ENCODE measurements at regions not wholly inside any gene's neighbourhood (a gene's known extent, or its start where the extent isn't known, plus 50 kb on each side); places are given as distances from the start of the nearest gene placed in this dataset.

- CTCF ChIA-PET: no interaction called here
Observed at GRCh38 chr6:77334093-77334492, 129.2 kb downstream of the HTR1B start.

GRCh38 chr6:77332915-77333623 lies 130.2 kb downstream of the HTR1B start:
- no peaks in the 10 kb centered on the region for H3K4me1 ChIP-seq (ENCODE audit: control insufficient read depth, insufficient read depth, low read length)
- H3K4me3 ChIP-seq (ENCODE audit: low read depth in 2 of 2, low read length in 2 of 2): no peak overlapping the region
- CTCF ChIA-PET: no interaction called here
- H3K9me3 ChIP-seq (ENCODE audit: control insufficient read depth, insufficient read depth, low read depth, low read length): 0 out of 2 replicates have a peak, but pooled peaks cover 2% of the 10 kb centered on the region
- no peaks in the 10 kb centered on the region for H3K27me3 ChIP-seq (ENCODE audit: control insufficient read depth, insufficient read depth, low read length)
- ATAC-seq (no peak), DNase-seq (ENCODE audit: low read depth, low spot score) (no peak)
- in situ Hi-C loops (cut with HindIII; ENCODE audit: low pct_unique_long_range_greater_than_20kb, low sequenced_read_pairs) (no loop called here), intact Hi-C loops (cut with micrococcal nuclease; ENCODE audit: unreplicated experiment) (loop anchor here (1.0 kb wide), 1 partner anchor 31 kb away; no protein-coding TSS in a partner anchor)
- BruUV-seq (replicated peaks): no TSS peak
- POLR2A ChIA-PET: no interaction called here
- H3K36me3 ChIP-seq (ENCODE audit: control insufficient read depth, insufficient read depth, low read length): no peaks in the 10 kb centered on the region
- H3K27ac ChIP-seq (ENCODE audit: low read length): no peak overlapping the region
- TF ChIP-seq POLR2AphosphoS5 (IDR thresholded peaks at IDR 0.05; ENCODE audit: low read depth, low read length): no peak
- TF ChIP-seq SIN3A (IDR thresholded peaks at IDR 0.05; ENCODE audit: borderline replicate concordance, insufficient read depth, low read depth, low read length): no peak
- no peak for TF ChIP-seq TCF7L2 (IDR thresholded peaks at IDR 0.05; ENCODE audit: low read depth, low read length)
- no peak for TF ChIP-seq REST (IDR thresholded peaks at IDR 0.05; ENCODE audit: insufficient read depth in 1 of 2, low read depth in 2 of 2, low read length in 1 of 2)
- TF ChIP-seq, protein P1, sequence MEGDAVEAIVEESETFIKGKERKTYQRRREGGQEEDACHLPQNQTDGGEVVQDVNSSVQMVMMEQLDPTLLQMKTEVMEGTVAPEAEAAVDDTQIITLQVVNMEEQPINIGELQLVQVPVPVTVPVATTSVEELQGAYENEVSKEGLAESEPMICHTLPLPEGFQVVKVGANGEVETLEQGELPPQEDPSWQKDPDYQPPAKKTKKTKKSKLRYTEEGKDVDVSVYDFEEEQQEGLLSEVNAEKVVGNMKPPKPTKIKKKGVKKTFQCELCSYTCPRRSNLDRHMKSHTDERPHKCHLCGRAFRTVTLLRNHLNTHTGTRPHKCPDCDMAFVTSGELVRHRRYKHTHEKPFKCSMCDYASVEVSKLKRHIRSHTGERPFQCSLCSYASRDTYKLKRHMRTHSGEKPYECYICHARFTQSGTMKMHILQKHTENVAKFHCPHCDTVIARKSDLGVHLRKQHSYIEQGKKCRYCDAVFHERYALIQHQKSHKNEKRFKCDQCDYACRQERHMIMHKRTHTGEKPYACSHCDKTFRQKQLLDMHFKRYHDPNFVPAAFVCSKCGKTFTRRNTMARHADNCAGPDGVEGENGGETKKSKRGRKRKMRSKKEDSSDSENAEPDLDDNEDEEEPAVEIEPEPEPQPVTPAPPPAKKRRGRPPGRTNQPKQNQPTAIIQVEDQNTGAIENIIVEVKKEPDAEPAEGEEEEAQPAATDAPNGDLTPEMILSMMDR (IDR thresholded peaks at IDR 0.05): no peak

More at GRCh38 chr6:77334093-77334492, 129.2 kb downstream of the HTR1B start:
- no TSS peak for BruUV-seq (replicated peaks)
- intact Hi-C loops (cut with micrococcal nuclease; ENCODE audit: unreplicated experiment): no loop called here
- DNase-seq (ENCODE audit: low read depth, low spot score) (no peak), ATAC-seq (no peak)
- Histone ChIP-seq H3K4me1 (ENCODE audit: control insufficient read depth, insufficient read depth, low read length) (no peaks in the 10 kb centered on the region), H3K27ac (ENCODE audit: low read length) (no peak overlapping the region), H3K36me3 (ENCODE audit: control insufficient read depth, insufficient read depth, low read length) (no peaks in the 10 kb centered on the region), H3K27me3 (ENCODE audit: control insufficient read depth, insufficient read depth, low read length) (no peaks in the 10 kb centered on the region), H3K4me3 (ENCODE audit: low read depth in 2 of 2, low read length in 2 of 2) (no peak overlapping the region), H3K9me3 (ENCODE audit: control insufficient read depth, insufficient read depth, low read depth, low read length) (0 out of 2 replicates have a peak, but pooled peaks cover 2% of the 10 kb centered on the region)
- TF ChIP-seq TCF7L2 (IDR thresholded peaks at IDR 0.05; ENCODE audit: low read depth, low read length) (no peak), REST (IDR thresholded peaks at IDR 0.05; ENCODE audit: insufficient read depth in 1 of 2, low read depth in 2 of 2, low read length in 1 of 2) (no peak), SIN3A (IDR thresholded peaks at IDR 0.05; ENCODE audit: borderline replicate concordance, insufficient read depth, low read depth, low read length) (no peak), POLR2AphosphoS5 (IDR thresholded peaks at IDR 0.05; ENCODE audit: low read depth, low read length) (no peak)
- TF ChIP-seq, protein P1 (IDR thresholded peaks at IDR 0.05): no peak
- POLR2A ChIA-PET: no interaction called here
- in situ Hi-C loops (cut with HindIII; ENCODE audit: low pct_unique_long_range_greater_than_20kb, low sequenced_read_pairs): no loop called here

Measured in Panc1 (cell line).